ENCODE measurements at regions not wholly inside any gene's neighbourhood (a gene's known extent, or its start where the extent isn't known, plus 50 kb on each side); places are given as distances from the start of the nearest gene placed in this dataset.

- Histone ChIP-seq H3K4me1 (no peaks in the 10 kb centered on the region), H3K27me3 (no peaks in the 10 kb centered on the region), H3K36me3 (no peaks in the 10 kb centered on the region), H3K9me3 (no peaks in the 10 kb centered on the region), H3K27ac (no peak overlapping the region), H3K4me3 (no peak overlapping the region)
- no peak for TF ChIP-seq POLR2A (IDR thresholded peaks at IDR 0.05)
- DNase-seq (ENCODE audit: extremely low spot score in 2 of 2) = no peak
- intact Hi-C loops (cut with DNase I) = no loop called here
Observed at GRCh38 chr13:70812481-70812880, 704.2 kb upstream of the KLHL1 start.

- intact Hi-C loops (cut with DNase I) = no loop called here
- Histone ChIP-seq H3K27me3 (no peaks in the 10 kb centered on the region), H3K27ac (no peak overlapping the region), H3K36me3 (no peaks in the 10 kb centered on the region), H3K4me1 (no peaks in the 10 kb centered on the region), H3K4me3 (no peak overlapping the region), H3K9me3 (no peaks in the 10 kb centered on the region)
- no peak for TF ChIP-seq CTCF (IDR thresholded peaks at IDR 0.05)
- TF ChIP-seq POLR2AphosphoS5 (IDR thresholded peaks at IDR 0.05; ENCODE audit: insufficient read depth in 1 of 2, low read depth in 1 of 2) = no peak
- TF ChIP-seq POLR2A (IDR thresholded peaks at IDR 0.05) = no peak
- no peak for DNase-seq (ENCODE audit: extremely low spot score in 2 of 2)
Observed at GRCh38 chr13:70809588-70809987, 701.3 kb upstream of the KLHL1 start.

GRCh38 chr13:70798385-70798784 lies 690.1 kb upstream of the KLHL1 start:
- no peak for TF ChIP-seq CTCF (IDR thresholded peaks at IDR 0.05)
- TF ChIP-seq POLR2AphosphoS5 (IDR thresholded peaks at IDR 0.05; ENCODE audit: insufficient read depth in 1 of 2, low read depth in 1 of 2) = no peak
- no peak for TF ChIP-seq POLR2A (IDR thresholded peaks at IDR 0.05)
- no peak for DNase-seq (ENCODE audit: extremely low spot score in 2 of 2)
- no peak overlapping the region for H3K4me3 ChIP-seq
- intact Hi-C loops (cut with DNase I) = no loop called here
- no peak overlapping the region for H3K27ac ChIP-seq
- H3K36me3 ChIP-seq = no peaks in the 10 kb centered on the region
- H3K4me1 ChIP-seq = no peaks in the 10 kb centered on the region
- H3K27me3 ChIP-seq = no peaks in the 10 kb centered on the region
- H3K9me3 ChIP-seq = no peaks in the 10 kb centered on the region

DNA sequence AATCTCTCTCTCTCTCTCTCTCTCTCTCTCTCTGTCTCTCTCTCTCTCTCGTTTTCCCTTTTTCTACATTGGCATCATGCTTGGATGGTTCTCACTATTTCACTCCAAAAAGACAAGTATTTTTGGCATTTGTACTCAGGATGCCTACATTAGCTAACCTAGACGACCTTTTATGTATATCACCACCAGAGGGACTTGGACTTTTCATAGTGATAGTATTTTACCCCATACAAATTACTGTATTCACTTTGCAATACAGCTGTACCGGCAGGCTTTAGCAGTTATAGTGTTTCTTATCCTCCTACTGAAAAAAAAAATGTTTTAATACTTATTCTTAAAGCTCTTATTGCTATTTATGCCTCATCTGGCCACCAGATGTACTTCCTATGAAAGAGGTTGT lies 687.2 kb upstream of the KLHL1 start:
- intact Hi-C loops (cut with DNase I) = no loop called here
- Histone ChIP-seq H3K36me3 (no peaks in the 10 kb centered on the region), H3K27me3 (no peaks in the 10 kb centered on the region), H3K4me1 (no peaks in the 10 kb centered on the region), H3K4me3 (no peak overlapping the region), H3K9me3 (no peaks in the 10 kb centered on the region), H3K27ac (no peak overlapping the region)
- DNase-seq (ENCODE audit: extremely low spot score in 2 of 2) = no peak
- TF ChIP-seq POLR2AphosphoS5 (IDR thresholded peaks at IDR 0.05; ENCODE audit: insufficient read depth in 1 of 2, low read depth in 1 of 2) = no peak
- TF ChIP-seq POLR2A (IDR thresholded peaks at IDR 0.05) = no peak
- TF ChIP-seq CTCF (IDR thresholded peaks at IDR 0.05) = no peak

- Histone ChIP-seq H3K36me3 (no peaks in the 10 kb centered on the region), H3K9me3 (no peaks in the 10 kb centered on the region), H3K27ac (no peak overlapping the region), H3K27me3 (no peaks in the 10 kb centered on the region), H3K4me3 (no peak overlapping the region), H3K4me1 (no peaks in the 10 kb centered on the region)
- DNase-seq (ENCODE audit: extremely low spot score in 2 of 2) = no peak
- TF ChIP-seq POLR2AphosphoS5 (IDR thresholded peaks at IDR 0.05; ENCODE audit: insufficient read depth in 1 of 2, low read depth in 1 of 2) (no peak), POLR2A (IDR thresholded peaks at IDR 0.05) (no peak), CTCF (IDR thresholded peaks at IDR 0.05) (no peak)
- intact Hi-C loops (cut with DNase I) = no loop called here
Observed at GRCh38 chr13:70792121-70792520, 683.9 kb upstream of the KLHL1 start.

DNA sequence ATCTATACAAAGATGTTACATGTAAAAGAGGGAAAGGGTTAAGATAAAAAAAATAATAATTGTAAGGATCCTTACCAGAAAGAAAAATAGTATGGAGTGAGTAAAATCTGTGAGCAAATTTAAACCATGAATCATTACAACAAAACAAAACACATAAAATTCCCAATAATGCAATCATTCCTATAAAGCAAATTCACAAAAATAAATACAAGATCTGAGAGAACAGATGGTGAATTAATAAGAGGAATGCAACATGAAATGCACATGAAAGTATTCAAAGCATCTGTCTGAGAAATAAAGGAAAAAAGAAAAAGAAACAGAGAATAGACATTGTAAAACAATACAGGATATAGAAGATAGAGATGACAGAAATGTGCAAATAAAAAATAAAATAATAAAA lies 681.5 kb upstream of the KLHL1 start:
- H3K4me1 ChIP-seq = no peaks in the 10 kb centered on the region
- no peaks in the 10 kb centered on the region for H3K27me3 ChIP-seq
- H3K36me3 ChIP-seq = no peaks in the 10 kb centered on the region
- no peak overlapping the region for H3K4me3 ChIP-seq
- H3K27ac ChIP-seq = no peak overlapping the region
- no peak for TF ChIP-seq CTCF (IDR thresholded peaks at IDR 0.05)
- no peak for DNase-seq (ENCODE audit: extremely low spot score in 2 of 2)
- H3K9me3 ChIP-seq = no peaks in the 10 kb centered on the region
- intact Hi-C loops (cut with DNase I) = no loop called here
